Body of pancreas (tissue), 4 donors: ENCODE measurements at regions not wholly inside any gene's neighbourhood (a gene's known extent, or its start where the extent isn't known, plus 50 kb on each side); places are given as distances from the start of the nearest gene placed in this dataset.

Experiments
- ATAC-seq: fragments of 150-250 bp; one replicate; pipeline ENCODE4 v1.9.1; 2016
- DNase-seq, 4 donors: peaks; one replicate each; pipeline ENCODE4 v3.0.0-alpha.2; 2019
- H3K27ac ChIP-seq, 4 donors: fragments of 200-600 bp; sonication (generic); 1 replicate in 3 of 4; 2 replicates in 1 of 4; pipeline versions ENCODE4 v1.5.1 to v1.6.1; 2016 to 2019; ENCODE audit warnings: mild to moderate bottlenecking in 1 of 4, mixed read lengths in 1 of 4, moderate library complexity in 1 of 4
- H3K27me3 ChIP-seq, 2 donors: fragments of 200-600 bp; sonication (generic); one replicate each; pipeline ENCODE4 v1.6.0; 2016; ENCODE audit warnings: mild to moderate bottlenecking in 1 of 2
- H3K36me3 ChIP-seq, 2 donors: fragments of 200-600 bp; sonication (generic); replicated peaks in 1 of 2; 2 replicates each; pipeline ENCODE4 v1.5.1; 2016; ENCODE audit warnings: low read depth in 2 of 2; ENCODE audit not compliant: insufficient read depth in 1 of 2
- H3K4me1 ChIP-seq: fragments of 200-600 bp; sonication (generic); one replicate; pipeline ENCODE4 v1.6.0; 2016
- H3K4me3 ChIP-seq, 2 donors: fragments of 200-600 bp; sonication (generic); 1 replicate in 1 of 2; 2 replicates in 1 of 2; pipeline ENCODE4 v1.5.1; 2016 to 2019
- H3K9me3 ChIP-seq, 3 donors: fragments of 200-600 bp; sonication (generic); 1 replicate in 2 of 3; 2 replicates in 1 of 3; pipeline ENCODE4 v1.5.1; 2016
- CTCF ChIP-seq, 7 experiments: fragments of 450-650 bp in 4 of 7; fragments of 200-600 bp in 3 of 7; sonication (generic) in 3 of 7; IDR thresholded peaks; one replicate each; pipeline ENCODE4 v1.5.1; 2016 to 2019; ENCODE audit warnings: antibody characterized with exemption in 7 of 7
- POLR2A ChIP-seq, 3 donors: fragments of 450-650 bp; IDR thresholded peaks; one replicate each; pipeline ENCODE4 v1.6.1; 2016; ENCODE audit warnings: antibody characterized with exemption in 3 of 3, mild to moderate bottlenecking in 2 of 3
- WGBS, 2 donors: methylation state at CpG; one replicate each; pipeline ENCODE4 v1.1.5; 2017; 5-methylcytosine and 5-hydroxymethylcytosine counted together
- intact Hi-C: fragments of 100-400 bp; cut with DNase I; formaldehyde crosslinking; loops from one replicate; pipeline ENCODE4 v1.15.1; 2023

- Histone ChIP-seq H3K27me3 (no peaks in the 10 kb centered on the region), H3K27ac (no peak overlapping the region), H3K4me3 (no peak overlapping the region), H3K36me3 (no peaks in the 10 kb centered on the region), H3K9me3 (peaks cover 0 to 13% (median 0%) of the 10 kb centered on the region in 3 donors), H3K4me1 (no peaks in the 10 kb centered on the region)
- TF ChIP-seq POLR2A (IDR thresholded peaks at IDR 0.05) (no peak), CTCF (IDR thresholded peaks at IDR 0.05) (no peak)
- ATAC-seq (no peak), DNase-seq (no peak)
- intact Hi-C loops, result no loop called here
Measured at GRCh38 chr7:67866054-67866453, 869.4 kb downstream of the TYW1 start.

- WGBS, 2 donors, result 55 to 83% methylated on average over 3 of the region's 3 CpGs
- DNase-seq (no peak), ATAC-seq (no peak)
- Histone ChIP-seq H3K27me3 (no peaks in the 10 kb centered on the region), H3K4me1 (no peaks in the 10 kb centered on the region), H3K27ac (no peak overlapping the region), H3K36me3 (no peaks in the 10 kb centered on the region), H3K9me3 (peaks cover 0 to 12% (median 0%) of the 10 kb centered on the region in 3 donors), H3K4me3 (no peak overlapping the region)
- intact Hi-C loops, result no loop called here
- no peak for TF ChIP-seq CTCF (IDR thresholded peaks at IDR 0.05)
- TF ChIP-seq POLR2A (IDR thresholded peaks at IDR 0.05), result no peak
Measured at GRCh38 chr7:67866812-67867211, 870.2 kb downstream of the TYW1 start.

- H3K4me1 ChIP-seq, result no peaks in the 10 kb centered on the region
- no peak for ATAC-seq
- DNase-seq, result no peak
- intact Hi-C loops, result no loop called here
- no peak overlapping the region for H3K4me3 ChIP-seq
- H3K36me3 ChIP-seq, result no peaks in the 10 kb centered on the region
- no peaks in the 10 kb centered on the region for H3K9me3 ChIP-seq
- H3K27ac ChIP-seq, result no peak overlapping the region
- no peaks in the 10 kb centered on the region for H3K27me3 ChIP-seq
- no peak for TF ChIP-seq CTCF (IDR thresholded peaks at IDR 0.05)
- TF ChIP-seq POLR2A (IDR thresholded peaks at IDR 0.05), result no peak
- 61 to 64% methylated on average over 2 of the region's 2 CpGs for WGBS, 2 donors
Measured at GRCh38 chr7:67870396-67870795, 873.8 kb downstream of the TYW1 start.

- intact Hi-C loops, result no loop called here
- ATAC-seq (no peak), DNase-seq (no peak)
- Histone ChIP-seq H3K4me1 (no peaks in the 10 kb centered on the region), H3K27me3 (no peaks in the 10 kb centered on the region), H3K9me3 (no peaks in the 10 kb centered on the region), H3K27ac (no peak overlapping the region), H3K4me3 (no peak overlapping the region), H3K36me3 (no peaks in the 10 kb centered on the region)
- TF ChIP-seq POLR2A (IDR thresholded peaks at IDR 0.05) (no peak), CTCF (IDR thresholded peaks at IDR 0.05) (no peak)
- 42 to 51% methylated on average over 4 of the region's 4 CpGs for WGBS, 2 donors
Measured at GRCh38 chr7:67875558-67875957, 878.9 kb downstream of the TYW1 start.

- intact Hi-C loops, result no loop called here
- H3K4me1 ChIP-seq, result no peaks in the 10 kb centered on the region
- no peak overlapping the region for H3K4me3 ChIP-seq
- no peaks in the 10 kb centered on the region for H3K36me3 ChIP-seq
- no peaks in the 10 kb centered on the region for H3K9me3 ChIP-seq
- no peak for ATAC-seq
- no peak overlapping the region for H3K27ac ChIP-seq
- DNase-seq, result no peak
- no peaks in the 10 kb centered on the region for H3K27me3 ChIP-seq
- no peak for TF ChIP-seq POLR2A (IDR thresholded peaks at IDR 0.05)
- no peak for TF ChIP-seq CTCF (IDR thresholded peaks at IDR 0.05)
- 75 to 78% methylated on average over 8 of the region's 8 CpGs for WGBS, 2 donors
Measured at GRCh38 chr7:67878808-67879207, 882.2 kb downstream of the TYW1 start.
